ENCODE measurements at regions not wholly inside any gene's neighbourhood (a gene's known extent, or its start where the extent isn't known, plus 50 kb on each side); places are given as distances from the start of the nearest gene placed in this dataset.

DNA sequence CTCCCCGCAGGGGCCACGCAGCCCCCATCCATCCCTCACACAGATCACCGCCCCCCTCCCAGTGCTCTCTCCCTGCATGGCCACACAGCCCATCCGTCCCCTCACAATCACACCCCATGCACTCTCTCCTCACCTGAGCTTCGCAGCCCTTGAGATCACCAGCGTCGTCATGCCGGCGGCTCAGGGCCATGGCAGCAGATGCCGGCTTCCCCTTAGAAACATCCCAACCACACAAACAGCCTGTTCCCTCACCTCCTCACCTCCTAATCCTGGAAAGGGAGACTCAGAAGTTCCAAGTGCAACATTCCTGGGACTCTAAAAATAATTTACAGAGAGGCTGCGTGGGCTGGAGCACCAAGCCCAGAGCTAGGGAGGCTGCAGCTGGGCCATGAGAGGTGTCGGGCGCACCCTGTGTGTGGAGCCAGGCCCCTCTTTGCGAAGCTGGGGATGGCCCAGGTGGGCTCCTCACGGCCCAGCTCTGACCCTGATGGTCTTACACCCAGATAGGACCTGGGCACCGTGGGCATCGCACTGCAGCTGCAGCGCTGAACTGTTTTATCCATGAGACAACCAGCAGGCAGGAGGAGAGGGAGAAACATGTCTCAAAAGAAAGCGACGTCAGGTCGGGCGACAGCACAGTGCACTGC is 125.3 kb downstream of the DLL1 start:
- ChIA-PET POLR2A (no interaction called here), CTCF (no interaction called here)
- no peaks in the 10 kb centered on the region for H3K36me3 Mint-ChIP-seq
- DNase-seq: no peak
- no peak overlapping the region for H3K4me3 Mint-ChIP-seq
- H3K9me3 Mint-ChIP-seq: peaks cover 3% of the 10 kb centered on the region
- no peak overlapping the region for H3K27ac Mint-ChIP-seq
- intact Hi-C loops (cut with micrococcal nuclease): no loop called here
- no peaks in the 10 kb centered on the region for H3K4me1 Mint-ChIP-seq (ENCODE audit: low read depth)
- H3K27me3 Mint-ChIP-seq: peaks cover 12% of the 10 kb centered on the region

DNA sequence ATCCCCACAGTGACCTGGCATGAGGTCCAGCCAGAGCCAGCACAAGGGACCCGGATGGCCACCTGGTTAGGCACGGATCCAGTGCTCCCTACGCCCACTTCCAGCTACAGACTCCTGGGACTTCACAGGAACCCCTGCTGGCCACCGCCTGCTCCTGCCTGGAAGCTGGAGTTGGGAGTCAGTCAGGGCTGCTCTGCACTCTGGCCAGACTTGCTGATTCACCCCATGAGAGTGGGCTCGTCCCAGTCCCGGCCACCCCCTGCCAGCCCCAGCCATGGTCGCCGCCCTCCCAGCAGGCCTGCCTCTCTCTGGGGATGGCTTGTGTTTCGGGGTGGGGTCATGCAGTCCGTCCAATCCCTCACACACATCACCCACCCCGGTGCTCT is 125.8 kb downstream of the DLL1 start:
- Mint-ChIP-seq H3K9me3 (peaks cover 3% of the 10 kb centered on the region), H3K4me3 (no peak overlapping the region), H3K27ac (no peak overlapping the region), H3K27me3 (peaks cover 12% of the 10 kb centered on the region), H3K4me1 (ENCODE audit: low read depth) (no peaks in the 10 kb centered on the region), H3K36me3 (no peaks in the 10 kb centered on the region)
- CTCF ChIA-PET: no interaction called here
- POLR2A ChIA-PET: no interaction called here
- intact Hi-C loops (cut with micrococcal nuclease): no loop called here
- no peak for DNase-seq

DNA sequence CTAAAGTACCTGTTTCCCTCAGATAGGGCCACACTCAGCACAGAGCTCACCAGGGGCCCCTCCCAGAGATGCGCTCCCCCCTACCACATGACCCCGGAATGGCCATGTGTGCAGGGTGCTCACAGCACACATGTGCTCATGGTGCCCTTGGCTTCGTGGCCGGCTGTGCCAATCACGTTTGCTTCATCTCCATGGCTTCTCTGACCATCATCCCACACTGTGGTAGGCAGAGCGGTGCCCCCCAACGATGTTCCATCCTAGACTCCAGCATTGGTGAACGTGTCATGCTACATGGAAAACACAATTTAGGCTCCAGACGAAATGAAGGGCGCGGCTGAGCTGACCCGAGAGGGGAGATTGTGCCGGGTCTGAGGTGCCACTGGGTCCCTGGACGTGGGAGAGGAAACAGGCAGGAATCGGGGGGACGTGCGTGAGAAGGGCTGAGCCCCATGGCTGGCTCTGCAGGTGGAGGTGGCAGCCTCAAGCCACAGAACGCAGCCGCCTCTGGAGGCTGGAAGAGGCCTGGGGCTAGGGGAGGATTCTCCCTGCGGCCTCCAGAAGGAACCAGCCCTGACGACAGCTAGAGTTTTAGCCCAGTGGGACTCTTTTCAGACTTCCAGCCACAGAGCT is 126.5 kb downstream of the DLL1 start:
- CTCF ChIA-PET: no interaction called here
- POLR2A ChIA-PET: no interaction called here
- H3K27ac Mint-ChIP-seq: no peak overlapping the region
- H3K4me3 Mint-ChIP-seq: no peak overlapping the region
- intact Hi-C loops (cut with micrococcal nuclease): no loop called here
- no peaks in the 10 kb centered on the region for H3K36me3 Mint-ChIP-seq
- H3K27me3 Mint-ChIP-seq: peaks cover 12% of the 10 kb centered on the region
- DNase-seq: no peak
- H3K4me1 Mint-ChIP-seq (ENCODE audit: low read depth): no peaks in the 10 kb centered on the region
- H3K9me3 Mint-ChIP-seq: peaks cover 3% of the 10 kb centered on the region

DNA sequence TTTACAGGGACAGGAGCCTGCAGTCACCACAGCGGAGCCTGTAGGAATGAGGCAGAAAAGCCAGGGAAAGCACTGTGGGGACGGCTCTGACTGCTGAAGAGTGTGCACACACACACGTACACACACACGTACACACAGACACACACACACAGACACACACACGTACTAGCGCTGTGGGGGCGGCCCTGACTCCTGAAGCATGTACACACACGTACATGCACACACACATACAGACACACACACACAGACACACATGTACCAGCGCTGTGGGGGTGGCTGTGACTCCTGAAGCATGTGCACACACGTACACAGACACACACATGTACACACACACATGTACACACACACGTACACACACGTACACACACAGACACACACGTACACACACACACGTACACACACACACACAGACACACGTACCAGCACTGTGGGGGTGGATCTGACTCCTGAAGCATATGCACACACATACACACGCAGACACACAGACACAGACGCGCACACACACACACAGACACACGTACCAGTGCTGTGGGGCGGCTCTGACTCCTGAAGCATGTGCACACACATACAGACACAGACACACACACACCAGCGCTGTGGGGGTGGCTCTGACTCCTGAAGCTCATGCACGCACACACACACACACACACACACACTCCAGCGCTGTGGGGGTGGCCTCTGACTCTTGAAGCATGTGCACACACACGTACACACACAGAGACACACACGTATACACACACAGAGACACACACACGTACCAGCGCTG is 127.3 kb downstream of the DLL1 start:
- POLR2A ChIA-PET: no interaction called here
- no peak overlapping the region for H3K4me3 Mint-ChIP-seq

DNA sequence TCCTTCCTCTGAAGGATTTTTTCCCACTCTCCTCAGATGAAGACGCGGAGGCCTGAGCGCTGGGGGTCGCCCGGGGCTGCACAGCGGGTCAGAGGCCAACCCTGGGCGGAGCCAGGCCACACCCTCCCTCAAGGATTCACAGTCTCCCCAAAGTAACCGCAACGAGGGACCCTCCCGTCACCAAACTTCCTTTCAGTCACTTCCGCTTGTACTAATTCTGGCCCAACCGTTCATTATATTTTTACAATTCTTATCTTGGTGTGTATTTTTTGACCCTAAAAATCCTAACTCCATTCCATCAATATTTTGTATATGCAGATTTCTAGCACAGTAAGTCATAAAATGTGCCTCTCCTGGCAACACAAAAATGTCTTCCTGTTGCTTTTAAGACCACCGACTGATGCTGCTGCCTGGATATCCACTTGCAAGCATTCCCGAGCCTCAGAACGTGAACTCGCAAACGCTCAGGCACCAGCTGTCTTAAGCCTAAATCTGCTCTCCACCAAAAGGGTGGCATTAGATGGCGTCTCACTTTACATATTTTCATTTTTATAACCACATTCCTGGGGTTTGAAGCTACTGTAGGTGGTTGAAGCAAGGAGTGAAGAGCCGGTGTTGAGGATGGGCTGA is 128.0 kb downstream of the DLL1 start:
- H3K27me3 Mint-ChIP-seq: peaks cover 8% of the 10 kb centered on the region
- no peaks in the 10 kb centered on the region for H3K9me3 Mint-ChIP-seq
- H3K36me3 Mint-ChIP-seq: no peaks in the 10 kb centered on the region
- DNase-seq: no peak
- intact Hi-C loops (cut with micrococcal nuclease): no loop called here
- H3K4me1 Mint-ChIP-seq (ENCODE audit: low read depth): no peaks in the 10 kb centered on the region
- H3K27ac Mint-ChIP-seq: no peak overlapping the region
- CTCF ChIA-PET: no interaction called here
- H3K4me3 Mint-ChIP-seq: no peak overlapping the region
- POLR2A ChIA-PET: no interaction called here

More for the DNA sequence above, 127.3 kb downstream of the DLL1 start:
- Mint-ChIP-seq H3K4me1 (ENCODE audit: low read depth) (no peaks in the 10 kb centered on the region), H3K9me3 (peaks cover 3% of the 10 kb centered on the region), H3K36me3 (no peaks in the 10 kb centered on the region), H3K27ac (no peak overlapping the region), H3K27me3 (peaks cover 12% of the 10 kb centered on the region)
- intact Hi-C loops (cut with micrococcal nuclease): no loop called here
- CTCF ChIA-PET: no interaction called here
- DNase-seq: no peak

DNA sequence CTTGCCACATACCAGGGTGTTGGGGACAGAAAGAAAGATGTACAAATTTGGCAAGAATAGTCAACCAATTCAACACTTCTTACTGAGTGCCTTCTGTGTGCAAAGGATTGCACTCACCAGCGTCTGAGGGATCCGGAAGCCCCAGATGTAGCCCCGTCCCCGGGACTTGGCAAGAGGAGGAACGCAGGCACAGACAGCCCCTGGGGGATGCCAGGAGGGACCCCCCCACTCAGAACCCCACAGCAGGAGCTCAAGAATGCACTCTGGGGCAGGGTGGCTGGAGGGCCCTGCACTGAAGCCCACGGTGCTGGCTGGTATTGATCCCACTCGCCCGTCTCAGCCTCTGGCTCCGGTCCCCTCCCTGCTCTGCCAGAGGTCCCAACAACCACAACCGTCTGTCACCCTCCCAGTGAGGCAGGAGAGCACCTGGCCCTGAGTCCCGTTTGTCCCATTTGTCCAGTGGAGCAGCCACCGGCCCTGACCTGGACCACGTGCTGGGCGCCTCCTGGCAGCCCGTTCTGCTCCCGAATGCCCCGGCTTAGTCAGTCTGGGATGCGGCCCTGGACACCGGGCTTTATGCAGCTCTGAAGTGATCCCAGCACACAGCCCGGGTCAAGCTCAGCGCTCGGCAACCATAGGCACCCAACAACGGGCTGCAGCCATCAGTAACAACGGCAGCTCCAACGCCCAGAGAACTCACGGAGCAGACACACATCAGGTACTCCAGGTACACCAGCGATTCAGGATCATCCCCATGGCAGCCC is 128.7 kb downstream of the DLL1 start:
- Mint-ChIP-seq H3K27me3 (peaks cover 8% of the 10 kb centered on the region), H3K27ac (no peak overlapping the region), H3K4me3 (no peak overlapping the region), H3K36me3 (no peaks in the 10 kb centered on the region), H3K4me1 (ENCODE audit: low read depth) (no peaks in the 10 kb centered on the region), H3K9me3 (no peaks in the 10 kb centered on the region)
- ChIA-PET POLR2A (no interaction called here), CTCF (no interaction called here)
- intact Hi-C loops (cut with micrococcal nuclease): no loop called here
- DNase-seq: no peak

DNA sequence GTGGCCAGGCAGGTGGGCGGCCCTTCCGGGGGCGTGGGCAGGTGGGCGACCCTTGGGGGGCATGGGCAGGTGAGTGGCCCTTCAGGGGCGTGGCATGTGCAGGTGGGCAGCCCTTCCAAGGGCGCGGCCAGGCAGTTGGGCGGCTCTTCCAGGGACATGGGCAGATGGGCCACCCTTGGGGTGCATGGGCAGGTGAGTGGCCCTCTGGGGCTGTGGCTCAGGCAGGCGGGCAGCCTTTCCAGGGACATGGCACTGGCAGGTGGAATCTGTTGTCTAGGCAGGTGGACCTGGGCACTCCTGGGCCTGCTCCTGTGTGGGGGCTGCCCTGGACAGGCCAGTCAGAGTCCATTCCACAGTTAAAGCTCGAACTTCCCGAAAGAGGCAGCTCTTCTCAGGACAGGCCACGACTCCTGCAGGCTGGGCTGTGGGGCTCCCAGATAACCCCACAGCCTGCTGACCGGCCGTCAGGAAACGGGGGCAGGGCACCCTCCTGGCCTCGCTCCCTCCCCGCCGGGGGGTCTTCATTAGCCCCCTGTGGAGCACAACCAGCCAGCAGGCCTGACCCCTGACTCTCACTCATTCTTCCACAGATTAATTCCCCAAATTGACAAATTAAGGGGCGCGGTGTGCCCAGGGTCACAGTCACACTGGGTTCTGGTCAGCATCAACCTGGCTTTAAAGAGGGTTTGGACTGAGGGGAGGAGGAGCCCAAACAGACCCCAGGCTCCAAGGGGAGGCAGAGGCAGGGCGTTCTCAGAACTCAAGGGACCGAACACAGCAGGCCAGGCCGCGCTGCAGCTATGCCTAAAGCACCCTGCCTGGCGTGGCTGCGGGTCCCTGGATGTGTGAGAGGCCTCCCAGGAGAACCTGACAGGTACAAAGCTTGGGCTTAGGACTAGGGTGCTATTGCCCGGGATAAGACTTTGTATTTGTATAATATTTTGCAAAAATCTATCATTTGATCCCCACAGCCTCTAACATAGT is 130.0 kb downstream of the DLL1 start:
- CTCF ChIA-PET: no interaction called here
- intact Hi-C loops (cut with micrococcal nuclease): no loop called here

DNA sequence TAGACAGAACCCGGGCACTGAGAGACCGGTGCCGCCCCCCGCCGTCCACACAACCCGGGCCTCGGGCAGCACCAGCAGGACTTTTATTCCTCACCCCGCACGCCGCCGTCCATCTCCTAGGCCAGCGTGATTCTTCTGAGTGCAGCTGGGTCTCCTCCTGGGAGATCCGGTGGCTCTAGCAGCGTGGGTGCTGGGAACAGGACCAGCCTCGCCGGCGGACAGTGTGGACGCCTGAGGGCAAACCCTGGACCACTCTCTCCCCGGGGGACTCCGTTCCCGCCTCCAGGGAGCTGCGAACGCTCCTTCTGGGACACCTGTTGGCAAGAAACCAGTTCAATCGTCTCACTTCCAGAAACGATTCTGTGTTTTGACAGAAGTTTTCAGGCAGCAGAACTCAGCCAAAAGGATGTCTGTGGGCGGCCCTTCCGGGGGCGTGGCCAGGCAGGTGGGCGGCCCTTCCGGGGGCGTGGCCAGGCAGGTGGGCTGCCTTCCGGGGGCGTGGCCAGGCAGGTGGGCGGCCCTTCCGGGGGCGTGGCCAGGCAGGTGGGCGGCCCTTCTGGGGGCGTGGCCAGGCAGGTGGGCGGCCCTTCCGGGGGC is 130.7 kb downstream of the DLL1 start:
- ChIA-PET CTCF (no interaction called here), POLR2A (no interaction called here)
- Mint-ChIP-seq H3K27ac (no peak overlapping the region), H3K36me3 (no peaks in the 10 kb centered on the region), H3K27me3 (peaks cover 3% of the 10 kb centered on the region), H3K4me1 (ENCODE audit: low read depth) (no peaks in the 10 kb centered on the region), H3K4me3 (no peak overlapping the region), H3K9me3 (no peaks in the 10 kb centered on the region)
- intact Hi-C loops (cut with micrococcal nuclease): no loop called here
- peak; percentile 52 for DNase-seq

More for the DNA sequence above, 130.0 kb downstream of the DLL1 start:
- Mint-ChIP-seq H3K36me3 (no peaks in the 10 kb centered on the region), H3K27ac (no peak overlapping the region), H3K27me3 (peaks cover 5% of the 10 kb centered on the region), H3K4me1 (ENCODE audit: low read depth) (no peaks in the 10 kb centered on the region), H3K9me3 (no peaks in the 10 kb centered on the region), H3K4me3 (no peak overlapping the region)
- no peak for DNase-seq
- POLR2A ChIA-PET: no interaction called here

DNA sequence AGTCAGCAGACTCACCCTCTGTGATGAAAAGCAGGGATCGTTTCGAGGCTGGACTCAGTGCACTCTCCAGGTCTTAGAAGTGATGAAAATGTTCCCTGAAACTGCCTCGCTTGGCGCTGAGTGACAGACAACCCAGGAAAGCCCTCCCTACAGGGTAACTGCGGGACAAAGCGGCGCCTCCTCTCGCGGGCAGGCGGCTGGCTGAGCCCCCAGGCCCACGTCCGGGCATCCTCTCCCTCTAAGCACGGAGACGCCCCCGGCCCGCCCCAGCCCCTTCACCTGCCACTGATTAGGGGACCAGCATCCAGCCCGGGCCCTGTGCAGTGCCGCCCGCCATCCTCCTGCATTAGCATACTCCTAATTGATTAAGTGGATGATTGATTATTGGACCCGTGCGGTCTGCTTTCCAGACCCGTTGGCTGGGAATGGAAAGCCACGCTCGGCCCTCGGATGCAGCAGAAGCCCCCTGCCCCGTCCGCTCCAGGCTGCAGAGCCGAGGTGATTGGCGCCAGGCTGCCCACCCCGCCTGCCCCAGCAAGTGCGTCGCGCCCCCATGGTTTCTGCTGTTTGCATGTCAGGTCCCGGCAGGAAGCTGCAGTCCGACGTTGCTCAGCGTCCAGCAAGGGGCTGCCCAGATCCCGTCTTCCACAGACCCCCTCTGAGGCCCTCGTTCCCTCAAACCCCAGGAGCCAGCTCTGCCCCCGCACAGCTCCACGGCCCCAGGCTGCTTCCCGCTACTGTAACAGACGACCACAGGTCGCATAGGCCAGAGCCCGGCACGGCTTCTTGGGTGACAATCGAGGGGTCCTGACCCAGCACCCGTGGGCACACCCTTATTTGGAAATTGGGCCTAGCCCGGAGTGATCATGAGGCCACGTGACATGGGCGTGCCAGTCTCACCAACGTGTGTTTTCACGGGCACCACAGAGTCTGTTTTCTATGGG is 131.6 kb downstream of the DLL1 start:
- Mint-ChIP-seq H3K9me3 (no peaks in the 10 kb centered on the region), H3K4me1 (ENCODE audit: low read depth) (no peaks in the 10 kb centered on the region), H3K36me3 (no peaks in the 10 kb centered on the region), H3K27ac (no peak overlapping the region), H3K4me3 (no peak overlapping the region), H3K27me3 (peaks cover under 1% of the 10 kb centered on the region)
- ChIA-PET CTCF (no interaction called here), POLR2A (no interaction called here)
- intact Hi-C loops (cut with micrococcal nuclease): no loop called here
- DNase-seq: no peak

DNA sequence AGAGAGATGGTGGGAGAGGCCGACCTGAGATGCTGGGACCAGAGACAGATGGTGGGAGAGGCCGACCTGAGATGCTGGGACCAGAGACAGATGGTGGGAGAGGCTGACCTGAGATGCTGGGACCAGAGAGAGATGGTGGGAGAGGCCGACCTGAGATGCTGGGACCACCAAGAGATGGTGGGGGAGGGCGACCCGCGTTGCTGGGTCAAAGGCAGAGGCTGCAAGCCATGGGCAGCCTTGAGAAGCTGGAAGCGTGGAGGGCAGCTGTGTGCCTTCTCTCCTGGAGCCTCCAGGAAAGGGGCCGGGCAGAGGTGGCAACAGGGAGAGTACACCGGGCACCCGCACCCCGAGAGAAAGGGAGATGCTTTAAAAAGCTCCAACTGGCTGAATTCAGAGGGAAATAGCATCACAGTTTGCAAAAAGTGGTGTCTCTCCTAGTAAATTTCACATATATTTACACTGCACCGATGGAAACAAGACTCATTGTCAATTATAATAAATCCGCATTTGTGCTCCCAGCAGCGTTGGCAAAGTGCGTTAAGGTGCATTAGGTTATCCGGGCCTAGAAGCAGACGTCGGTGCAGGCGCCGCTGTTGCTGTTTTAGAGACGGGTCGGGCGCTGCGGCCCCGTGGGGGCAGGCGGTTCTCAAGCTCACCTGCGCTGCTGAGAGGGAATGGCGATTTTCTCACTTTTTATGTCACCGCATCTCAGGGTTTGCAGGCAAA is 132.4 kb downstream of the DLL1 start:
- H3K27me3 Mint-ChIP-seq: no peaks in the 10 kb centered on the region
- H3K27ac Mint-ChIP-seq: no peak overlapping the region
- H3K36me3 Mint-ChIP-seq: no peaks in the 10 kb centered on the region
- no peak for DNase-seq
- ChIA-PET CTCF (no interaction called here), POLR2A (no interaction called here)
- H3K4me3 Mint-ChIP-seq: no peak overlapping the region
- intact Hi-C loops (cut with micrococcal nuclease): no loop called here
- H3K9me3 Mint-ChIP-seq: no peaks in the 10 kb centered on the region
- no peaks in the 10 kb centered on the region for H3K4me1 Mint-ChIP-seq (ENCODE audit: low read depth)
